ENCODE measurements at regions not wholly inside any gene's neighbourhood (a gene's known extent, or its start where the extent isn't known, plus 50 kb on each side); places are given as distances from the start of the nearest gene placed in this dataset.
A peak's percentile ranks its signal among the peaks of the same experiment; 100 is the strongest.

- Histone ChIP-seq H3K4me3 (no peak overlapping the region), H3K27ac (no peak overlapping the region), H3K36me3 (no peaks in the 10 kb centered on the region), H3K27me3 (no peaks in the 10 kb centered on the region), H3K9me3 (no peaks in the 10 kb centered on the region), H3K4me1 (peaks cover 0 to 3% (median 2%) of the 10 kb centered on the region in 4 donors)
- 80 to 98% (median 91%) methylated on average over 2 of the region's 2 CpGs for WGBS, 5 donors
- no peak for DNase-seq
- intact Hi-C loops (cut with DNase I; ENCODE audit: low total_unique reads) = no loop called here
- no peak for TF ChIP-seq POLR2AphosphoS5 (IDR thresholded peaks at IDR 0.05)
These were observed 61.7 kb upstream of the PPP2R2B start for GRCh38 chr5:146940295-146940694.

- Histone ChIP-seq H3K36me3 (no peaks in the 10 kb centered on the region), H3K4me3 (no peak overlapping the region), H3K4me1 (peaks cover 0 to 14% (median 11%) of the 10 kb centered on the region in 4 donors), H3K27me3 (no peaks in the 10 kb centered on the region), H3K27ac (no peak overlapping the region), H3K9me3 (no peaks in the 10 kb centered on the region)
- no peak for TF ChIP-seq POLR2A (IDR thresholded peaks at IDR 0.05)
- TF ChIP-seq CTCF (IDR thresholded peaks at IDR 0.05) = no peak
- no peak for TF ChIP-seq POLR2AphosphoS5 (IDR thresholded peaks at IDR 0.05)
- TF ChIP-seq EP300 (IDR thresholded peaks at IDR 0.05) = no peak
- 93 to 99% (median 95%) methylated on average over 3 of the region's 3 CpGs for WGBS, 5 donors
- intact Hi-C loops (cut with DNase I; ENCODE audit: low total_unique reads) = no loop called here
- no peak for DNase-seq
These were observed 65.5 kb upstream of the PPP2R2B start for GRCh38 chr5:146944019-146944418.

GRCh38 chr5:146944764-146945616 is 66.4 kb upstream of the PPP2R2B start:
- Histone ChIP-seq H3K9me3 (no peaks in the 10 kb centered on the region), H3K4me3 (no peak overlapping the region), H3K4me1 (peaks cover 0 to 14% (median 11%) of the 10 kb centered on the region in 4 donors), H3K27ac (no peak overlapping the region), H3K27me3 (no peaks in the 10 kb centered on the region), H3K36me3 (no peaks in the 10 kb centered on the region)
- no peak for DNase-seq
- TF ChIP-seq CTCF (IDR thresholded peaks at IDR 0.05) = no peak
- WGBS, 5 donors = 26 to 53% (median 33%) methylated on average over 4 of the region's 4 CpGs
- intact Hi-C loops (cut with DNase I; ENCODE audit: low total_unique reads) = no loop called here

- Histone ChIP-seq H3K27ac (no peak overlapping the region), H3K9me3 (no peaks in the 10 kb centered on the region), H3K36me3 (no peaks in the 10 kb centered on the region), H3K4me1 (peaks cover 0 to 14% (median 11%) of the 10 kb centered on the region in 4 donors), H3K4me3 (no peak overlapping the region), H3K27me3 (no peaks in the 10 kb centered on the region)
- intact Hi-C loops (cut with DNase I; ENCODE audit: low total_unique reads) = no loop called here
- WGBS, 5 donors = 13 to 47% (median 25%) methylated on average over 5 of the region's 5 CpGs
- DNase-seq = peak in 1 of 2 donors; percentile 43
- TF ChIP-seq EP300 (IDR thresholded peaks at IDR 0.05) = no peak
- no peak for TF ChIP-seq CTCF (IDR thresholded peaks at IDR 0.05)
- no peak for TF ChIP-seq POLR2AphosphoS5 (IDR thresholded peaks at IDR 0.05)
- TF ChIP-seq POLR2A (IDR thresholded peaks at IDR 0.05) = no peak
These were observed 67.1 kb upstream of the PPP2R2B start for GRCh38 chr5:146945617-146946084.

All from stomach (tissue), 8 donors.